ENCODE measurements at regions not wholly inside any gene's neighbourhood (a gene's known extent, or its start where the extent isn't known, plus 50 kb on each side); places are given as distances from the start of the nearest gene placed in this dataset.

DNA sequence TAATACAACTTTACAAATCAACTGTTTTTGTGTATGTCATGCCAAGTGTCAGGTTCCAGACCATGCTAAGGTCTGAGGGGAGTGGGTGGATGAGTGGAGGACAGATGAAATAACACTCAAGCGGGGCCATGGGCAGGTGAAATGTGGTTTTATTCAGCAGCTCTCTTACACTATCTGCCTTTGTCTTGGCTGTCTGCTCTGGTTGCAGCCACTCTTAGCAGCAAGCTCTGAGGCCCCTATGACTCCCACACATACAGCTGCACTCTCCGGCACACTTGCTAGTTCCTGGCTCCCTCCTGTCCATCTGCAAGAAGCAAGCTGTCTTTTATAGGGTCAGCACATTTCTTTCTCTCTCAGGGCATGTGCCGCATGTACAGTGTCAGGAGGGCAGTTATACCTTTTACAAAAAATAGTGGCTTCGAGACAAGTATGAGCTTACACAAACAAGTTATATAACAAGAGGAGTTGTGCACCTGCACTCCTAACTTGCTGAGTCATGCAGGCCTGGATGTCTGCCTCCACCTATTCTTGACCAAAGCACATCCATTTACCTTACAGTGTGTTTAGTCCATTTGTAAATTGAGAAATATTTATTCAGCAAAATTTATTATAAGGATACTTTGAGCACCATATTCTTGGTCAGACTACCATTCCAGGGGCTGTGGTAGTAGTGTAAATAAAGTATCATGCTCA, 683.7 kb upstream of the CBLB start:
- no peak overlapping the region for H3K4me3 Mint-ChIP-seq (ENCODE audit: unreplicated experiment)
- peaks cover 4% of the 10 kb centered on the region for H3K9me3 Mint-ChIP-seq (ENCODE audit: unreplicated experiment)
- TF ChIP-seq, protein P1, sequence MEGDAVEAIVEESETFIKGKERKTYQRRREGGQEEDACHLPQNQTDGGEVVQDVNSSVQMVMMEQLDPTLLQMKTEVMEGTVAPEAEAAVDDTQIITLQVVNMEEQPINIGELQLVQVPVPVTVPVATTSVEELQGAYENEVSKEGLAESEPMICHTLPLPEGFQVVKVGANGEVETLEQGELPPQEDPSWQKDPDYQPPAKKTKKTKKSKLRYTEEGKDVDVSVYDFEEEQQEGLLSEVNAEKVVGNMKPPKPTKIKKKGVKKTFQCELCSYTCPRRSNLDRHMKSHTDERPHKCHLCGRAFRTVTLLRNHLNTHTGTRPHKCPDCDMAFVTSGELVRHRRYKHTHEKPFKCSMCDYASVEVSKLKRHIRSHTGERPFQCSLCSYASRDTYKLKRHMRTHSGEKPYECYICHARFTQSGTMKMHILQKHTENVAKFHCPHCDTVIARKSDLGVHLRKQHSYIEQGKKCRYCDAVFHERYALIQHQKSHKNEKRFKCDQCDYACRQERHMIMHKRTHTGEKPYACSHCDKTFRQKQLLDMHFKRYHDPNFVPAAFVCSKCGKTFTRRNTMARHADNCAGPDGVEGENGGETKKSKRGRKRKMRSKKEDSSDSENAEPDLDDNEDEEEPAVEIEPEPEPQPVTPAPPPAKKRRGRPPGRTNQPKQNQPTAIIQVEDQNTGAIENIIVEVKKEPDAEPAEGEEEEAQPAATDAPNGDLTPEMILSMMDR (IDR thresholded peaks at IDR 0.05; ENCODE audit: partially characterized antibody, unreplicated experiment) = no peak
- peaks cover 6% of the 10 kb centered on the region for H3K4me1 Mint-ChIP-seq (ENCODE audit: low read depth, unreplicated experiment)
- H3K27ac Mint-ChIP-seq (ENCODE audit: unreplicated experiment) = no peak overlapping the region
- no peak for DNase-seq
- no peaks in the 10 kb centered on the region for H3K27me3 Mint-ChIP-seq (ENCODE audit: unreplicated experiment)
- peaks cover 4% of the 10 kb centered on the region for H3K36me3 Mint-ChIP-seq (ENCODE audit: unreplicated experiment)

DNA sequence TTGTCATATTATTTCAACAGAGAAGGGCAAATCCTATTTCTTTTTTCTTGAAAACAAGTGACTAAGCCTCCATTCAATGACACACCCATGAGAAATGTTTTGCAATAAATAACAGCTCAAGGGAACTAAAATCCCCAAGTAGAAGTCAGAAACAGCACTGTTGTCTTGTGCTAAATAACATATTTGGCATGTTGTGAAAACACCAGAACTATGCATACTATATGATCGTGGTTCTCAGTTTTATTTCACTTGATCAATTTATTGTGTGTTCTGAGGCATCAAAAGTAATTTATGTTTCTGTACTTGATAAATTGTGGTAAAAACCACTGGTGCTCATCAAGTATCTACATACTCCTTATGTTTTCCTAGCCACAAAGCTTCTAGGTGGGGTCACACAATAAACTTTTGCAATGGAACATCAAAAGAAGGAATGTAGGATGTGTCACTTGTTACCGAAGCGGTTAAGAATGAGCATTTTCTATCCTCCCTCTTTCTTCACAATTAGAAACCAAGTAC, 691.7 kb upstream of the CBLB start:
- no peak for DNase-seq
- TF ChIP-seq, protein P1 (IDR thresholded peaks at IDR 0.05; ENCODE audit: partially characterized antibody, unreplicated experiment) = no peak
- H3K4me3 Mint-ChIP-seq (ENCODE audit: unreplicated experiment) = no peak overlapping the region
- H3K27ac Mint-ChIP-seq (ENCODE audit: unreplicated experiment) = no peak overlapping the region
- no peaks in the 10 kb centered on the region for H3K4me1 Mint-ChIP-seq (ENCODE audit: low read depth, unreplicated experiment)
- H3K36me3 Mint-ChIP-seq (ENCODE audit: unreplicated experiment) = no peaks in the 10 kb centered on the region
- no peaks in the 10 kb centered on the region for H3K27me3 Mint-ChIP-seq (ENCODE audit: unreplicated experiment)
- peaks cover 2% of the 10 kb centered on the region for H3K9me3 Mint-ChIP-seq (ENCODE audit: unreplicated experiment)

DNA sequence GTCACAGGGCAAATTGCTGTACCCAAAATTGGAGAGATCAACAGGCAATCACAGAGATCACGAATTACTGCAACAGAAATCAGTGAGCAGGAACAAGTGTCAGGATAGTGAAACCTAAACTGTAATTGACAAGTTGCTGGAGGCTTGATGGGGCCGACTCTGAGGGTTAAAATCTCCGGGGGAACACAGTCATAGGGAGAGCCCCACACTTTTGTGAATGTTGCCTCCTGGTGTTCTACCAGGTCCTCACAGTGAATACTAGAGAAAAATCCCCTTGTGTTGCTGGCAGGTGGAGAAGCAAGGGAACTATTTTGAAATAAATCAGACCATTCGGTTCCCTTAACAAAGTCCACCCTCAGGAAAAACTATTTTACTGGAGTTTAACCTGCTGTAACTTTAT, 697.5 kb upstream of the CBLB start:
- no peak overlapping the region for H3K27ac Mint-ChIP-seq (ENCODE audit: unreplicated experiment)
- H3K4me1 Mint-ChIP-seq (ENCODE audit: low read depth, unreplicated experiment) = peaks cover 4% of the 10 kb centered on the region
- no peak overlapping the region for H3K4me3 Mint-ChIP-seq (ENCODE audit: unreplicated experiment)
- DNase-seq = no peak
- H3K36me3 Mint-ChIP-seq (ENCODE audit: unreplicated experiment) = no peaks in the 10 kb centered on the region
- TF ChIP-seq, protein P1 (IDR thresholded peaks at IDR 0.05; ENCODE audit: partially characterized antibody, unreplicated experiment) = no peak
- H3K27me3 Mint-ChIP-seq (ENCODE audit: unreplicated experiment) = no peaks in the 10 kb centered on the region
- no peaks in the 10 kb centered on the region for H3K9me3 Mint-ChIP-seq (ENCODE audit: unreplicated experiment)

DNA sequence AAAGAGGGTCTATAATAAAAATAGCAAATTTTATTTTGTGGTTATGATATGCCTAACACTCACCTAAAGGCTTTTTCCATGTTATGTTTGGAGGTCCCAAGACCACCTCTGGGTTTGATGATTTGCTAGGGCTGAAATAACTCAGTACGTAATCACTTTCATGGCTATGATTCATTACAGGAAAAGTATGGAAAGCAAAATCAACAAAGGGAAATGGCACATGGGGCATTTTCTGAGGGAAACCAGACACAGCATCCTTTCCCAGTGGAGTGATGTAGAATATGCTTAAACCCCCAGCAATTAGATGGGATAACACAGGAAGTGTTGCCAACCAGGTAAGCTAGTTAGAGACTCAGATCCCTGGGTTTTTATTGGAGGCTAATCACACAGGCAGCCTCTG, 701.6 kb upstream of the CBLB start:
- Mint-ChIP-seq H3K9me3 (ENCODE audit: unreplicated experiment) (no peaks in the 10 kb centered on the region), H3K36me3 (ENCODE audit: unreplicated experiment) (no peaks in the 10 kb centered on the region), H3K4me3 (ENCODE audit: unreplicated experiment) (no peak overlapping the region), H3K4me1 (ENCODE audit: low read depth, unreplicated experiment) (peaks cover 7% of the 10 kb centered on the region), H3K27me3 (ENCODE audit: unreplicated experiment) (no peaks in the 10 kb centered on the region), H3K27ac (ENCODE audit: unreplicated experiment) (no peak overlapping the region)
- TF ChIP-seq, protein P1 (IDR thresholded peaks at IDR 0.05; ENCODE audit: partially characterized antibody, unreplicated experiment) = no peak
- no peak for DNase-seq

DNA sequence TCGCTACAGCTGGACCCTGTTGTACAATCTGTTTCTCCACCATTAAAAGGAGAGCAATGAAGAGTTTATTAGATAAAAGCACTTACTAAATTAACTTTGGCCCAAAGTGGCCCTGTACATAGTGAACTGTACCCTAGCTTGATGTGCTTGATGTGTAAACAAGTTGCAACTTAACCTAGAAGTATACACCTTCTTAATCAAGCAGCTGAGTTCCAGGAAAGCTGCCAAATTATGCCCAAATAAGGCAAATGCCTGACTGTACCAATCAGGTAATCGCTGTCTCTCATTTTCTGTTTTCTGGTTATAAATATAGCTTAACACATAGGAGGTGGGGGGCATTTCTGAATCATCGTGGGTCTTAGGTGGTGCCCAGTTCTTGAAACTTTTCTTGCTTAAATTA, 704.8 kb upstream of the CBLB start:
- Mint-ChIP-seq H3K27me3 (ENCODE audit: unreplicated experiment) (no peaks in the 10 kb centered on the region), H3K27ac (ENCODE audit: unreplicated experiment) (no peak overlapping the region), H3K4me1 (ENCODE audit: low read depth, unreplicated experiment) (peaks cover 3% of the 10 kb centered on the region), H3K9me3 (ENCODE audit: unreplicated experiment) (no peaks in the 10 kb centered on the region), H3K36me3 (ENCODE audit: unreplicated experiment) (no peaks in the 10 kb centered on the region), H3K4me3 (ENCODE audit: unreplicated experiment) (no peak overlapping the region)
- TF ChIP-seq, protein P1 (IDR thresholded peaks at IDR 0.05; ENCODE audit: partially characterized antibody, unreplicated experiment) = no peak
- DNase-seq = no peak

Data from glutamatergic neuron (in vitro differentiated cells).